OCI-LY7 (cell line): ENCODE measurements at regions not wholly inside any gene's neighbourhood (a gene's known extent, or its start where the extent isn't known, plus 50 kb on each side); places are given as distances from the start of the nearest gene placed in this dataset.

Source experiments
- BruUV-seq: library from RNA; stranded (reverse); fragments of 400-500 nt; replicated peaks from 2 replicates; lab custom pipeline; 2021; lab: Mats Ljungman, UMichigan
- CTCF ChIA-PET: fragments of 300-600 bp; sonication (Branson Sonifier 250); formaldehyde crosslinking; loops from one replicate; lab custom pipeline; 2022; ENCODE audit warnings: antibody characterized with exemption; ENCODE audit not compliant: unreplicated experiment; lab: Charles Lee
- POLR2A ChIA-PET: fragments of 300-600 bp; sonication (Branson Sonifier 250); formaldehyde crosslinking; loops from one replicate; lab custom pipeline; 2022; ENCODE audit warnings: antibody characterized with exemption; lab: Charles Lee
- DNase-seq: peaks from one replicate; pipeline ENCODE4 v3.0.0-alpha.2; 2015; ENCODE audit warnings: low spot score
- H2AFZ ChIP-seq: fragments of 200-600 bp; sonication (generic), shearing (Covaris generic); 2 replicates; pipeline ENCODE4 v1.6.1; 2014; ENCODE audit warnings: mild to moderate bottlenecking, antibody characterized with exemption, low read length, moderate library complexity
- H3K27ac ChIP-seq: fragments of 200-600 bp; sonication (generic); 2 replicates; pipeline ENCODE4 v1.5.1; 2014; ENCODE audit warnings: mixed run types, low read depth, mild to moderate bottlenecking, moderate library complexity, low read length, inconsistent platforms; ENCODE audit not compliant: poor library complexity, severe bottlenecking
- H3K36me3 ChIP-seq: fragments of 200-600 bp; sonication (generic); 2 replicates; pipeline ENCODE4 v1.6.1; 2014; ENCODE audit warnings: mild to moderate bottlenecking, antibody characterized with exemption, low read length, moderate library complexity, mixed read lengths; ENCODE audit not compliant: insufficient read depth
- H3K4me1 ChIP-seq: fragments of 200-600 bp; sonication (generic); 2 replicates; pipeline ENCODE4 v1.5.1; 2014; ENCODE audit warnings: mild to moderate bottlenecking, low read length; ENCODE audit not compliant: insufficient read depth, poor library complexity, severe bottlenecking
- H3K4me2 ChIP-seq: fragments of 200-600 bp; sonication (generic); 2 replicates; pipeline ENCODE4 v1.6.1; 2014; ENCODE audit warnings: mild to moderate bottlenecking, low read length
- H3K4me3 ChIP-seq: fragments of 200-600 bp; sonication (generic); 2 replicates; pipeline ENCODE4 v1.5.1; 2014; ENCODE audit warnings: mild to moderate bottlenecking, low read depth, low read length; ENCODE audit not compliant: poor library complexity, severe bottlenecking
- H3K79me2 ChIP-seq: fragments of 200-600 bp; sonication (generic); 2 replicates; pipeline ENCODE4 v1.6.1; 2016; ENCODE audit warnings: low read depth, mild to moderate bottlenecking, low read length, moderate library complexity, mixed read lengths; ENCODE audit not compliant: insufficient read depth
- H3K9me2 ChIP-seq: fragments of 200-600 bp; sonication (generic); 2 replicates; pipeline ENCODE4 v1.6.1; 2016; ENCODE audit warnings: mild to moderate bottlenecking, low read length, mixed read lengths; ENCODE audit not compliant: insufficient read depth
- H3K9me3 ChIP-seq: fragments of 200-600 bp; sonication (generic); 2 replicates; pipeline ENCODE4 v1.6.1; 2014; ENCODE audit warnings: mild to moderate bottlenecking, mixed run types, low read length, mixed read lengths
- H4K20me1 ChIP-seq: fragments of 200-600 bp; sonication (generic); 2 replicates; pipeline ENCODE4 v1.6.1; 2014; ENCODE audit warnings: mild to moderate bottlenecking, antibody characterized with exemption, low read length, moderate library complexity, mixed read lengths; ENCODE audit not compliant: insufficient read depth
- EZH2phosphoT487 ChIP-seq: fragments of 200-600 bp; sonication (generic); IDR thresholded peaks from 2 replicates; pipeline ENCODE4 v1.6.1; 2018; ENCODE audit warnings: low read depth, borderline replicate concordance, mild to moderate bottlenecking, mixed run types, antibody characterized with exemption, low read length, moderate library complexity, mixed read lengths
- intact Hi-C: fragments of 100-400 bp; cut with micrococcal nuclease; formaldehyde crosslinking; loops from one replicate; pipeline ENCODE4 v1.10.0; 2022; ENCODE audit not compliant: unreplicated experiment
- TF ChIP-seq, protein P1 (sequence below): fragments of 200-600 bp; sonication (generic); conservative IDR thresholded peaks from 2 replicates; pipeline ENCODE4 v1.5.1; 2014; ENCODE audit warnings: mild to moderate bottlenecking, antibody characterized with exemption, low read length, moderate library complexity, mixed read lengths

DNA sequence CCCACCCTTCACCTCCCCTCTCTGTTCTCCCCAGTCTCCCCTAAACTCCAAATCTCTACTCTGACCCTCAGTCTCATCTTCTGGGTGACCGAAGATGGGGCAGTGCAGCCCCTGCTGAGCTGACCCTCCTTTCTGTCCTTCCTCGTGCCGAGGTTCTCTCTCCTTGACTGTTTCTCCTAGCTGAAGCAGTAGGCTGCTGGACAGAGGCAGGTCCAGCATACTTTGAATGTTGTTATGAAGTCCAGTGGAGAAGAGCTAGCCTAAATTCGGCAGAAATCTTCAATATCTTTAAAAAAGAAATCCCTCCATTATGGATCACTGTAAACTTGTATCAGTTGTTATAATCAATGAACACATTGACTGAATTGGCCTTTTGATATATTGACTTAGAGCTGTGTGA, 63.2 kb downstream of the RRM2 start:
- Histone ChIP-seq H3K4me3 (no peak overlapping the region), H2AFZ (no peak overlapping the region), H3K9me3 (no peaks in the 10 kb centered on the region), H3K79me2 (no peaks in the 10 kb centered on the region), H3K27ac (no peak overlapping the region), H3K9me2 (no peaks in the 10 kb centered on the region), H3K36me3 (peaks cover 80% of the 10 kb centered on the region), H4K20me1 (no peaks in the 10 kb centered on the region), H3K4me2 (no peak overlapping the region), H3K4me1 (no peaks in the 10 kb centered on the region)
- no TSS peak for BruUV-seq
- ChIA-PET CTCF (interaction anchor here (0.6 kb wide), 1 partner anchor 42 kb away, joined by 3 read pairs; no protein-coding TSS in a partner anchor), POLR2A (no interaction called here)
- intact Hi-C loops, result no loop called here
- DNase-seq, result no peak
- TF ChIP-seq EZH2phosphoT487, result no peak
- TF ChIP-seq, protein P1, sequence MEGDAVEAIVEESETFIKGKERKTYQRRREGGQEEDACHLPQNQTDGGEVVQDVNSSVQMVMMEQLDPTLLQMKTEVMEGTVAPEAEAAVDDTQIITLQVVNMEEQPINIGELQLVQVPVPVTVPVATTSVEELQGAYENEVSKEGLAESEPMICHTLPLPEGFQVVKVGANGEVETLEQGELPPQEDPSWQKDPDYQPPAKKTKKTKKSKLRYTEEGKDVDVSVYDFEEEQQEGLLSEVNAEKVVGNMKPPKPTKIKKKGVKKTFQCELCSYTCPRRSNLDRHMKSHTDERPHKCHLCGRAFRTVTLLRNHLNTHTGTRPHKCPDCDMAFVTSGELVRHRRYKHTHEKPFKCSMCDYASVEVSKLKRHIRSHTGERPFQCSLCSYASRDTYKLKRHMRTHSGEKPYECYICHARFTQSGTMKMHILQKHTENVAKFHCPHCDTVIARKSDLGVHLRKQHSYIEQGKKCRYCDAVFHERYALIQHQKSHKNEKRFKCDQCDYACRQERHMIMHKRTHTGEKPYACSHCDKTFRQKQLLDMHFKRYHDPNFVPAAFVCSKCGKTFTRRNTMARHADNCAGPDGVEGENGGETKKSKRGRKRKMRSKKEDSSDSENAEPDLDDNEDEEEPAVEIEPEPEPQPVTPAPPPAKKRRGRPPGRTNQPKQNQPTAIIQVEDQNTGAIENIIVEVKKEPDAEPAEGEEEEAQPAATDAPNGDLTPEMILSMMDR, result no peak

DNA sequence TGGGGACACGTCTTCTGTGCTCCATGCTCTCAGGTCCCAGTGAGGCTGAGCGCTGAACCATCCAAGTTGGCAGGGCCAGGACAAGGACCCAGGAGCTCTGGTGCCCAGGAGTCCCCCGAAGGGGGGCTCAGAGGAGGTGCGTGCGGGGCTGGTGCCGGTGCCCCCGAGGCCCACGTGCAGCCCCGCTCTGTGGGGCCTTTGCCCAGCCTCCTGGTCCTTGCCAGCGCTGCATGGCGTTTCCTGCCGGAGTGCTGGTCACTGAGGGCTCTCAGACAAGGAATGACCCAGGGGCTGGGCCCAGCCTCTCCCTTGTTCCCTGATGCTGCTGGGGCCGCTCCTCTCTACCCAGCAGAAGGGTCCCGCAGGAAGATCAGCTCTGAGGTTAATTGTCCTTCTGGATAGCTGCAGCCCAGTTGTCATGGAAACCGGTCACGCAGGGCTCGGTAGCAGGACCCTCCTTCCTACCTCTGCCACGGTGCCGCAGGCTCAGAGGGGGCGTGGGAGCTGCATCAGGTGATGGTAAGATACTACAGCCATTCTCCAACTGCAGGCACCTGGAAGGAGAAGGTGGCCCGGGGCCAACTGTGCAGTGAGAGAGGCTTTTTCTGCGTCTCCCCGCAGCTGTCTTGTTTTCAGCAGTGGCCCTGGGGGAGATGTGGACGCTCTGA, 64.5 kb downstream of the RRM2 start:
- Histone ChIP-seq H3K4me3 (no peak overlapping the region), H3K4me1 (no peaks in the 10 kb centered on the region), H3K9me3 (no peaks in the 10 kb centered on the region), H4K20me1 (no peaks in the 10 kb centered on the region), H3K27ac (no peak overlapping the region), H2AFZ (no peak overlapping the region), H3K9me2 (no peaks in the 10 kb centered on the region), H3K36me3 (peaks cover 78% of the 10 kb centered on the region), H3K79me2 (no peaks in the 10 kb centered on the region), H3K4me2 (no peak overlapping the region)
- TF ChIP-seq, protein P1, result no peak
- no peak for TF ChIP-seq EZH2phosphoT487
- intact Hi-C loops, result no loop called here
- DNase-seq, result no peak
- no TSS peak for BruUV-seq
- ChIA-PET POLR2A (no interaction called here), CTCF (no interaction called here)

DNA sequence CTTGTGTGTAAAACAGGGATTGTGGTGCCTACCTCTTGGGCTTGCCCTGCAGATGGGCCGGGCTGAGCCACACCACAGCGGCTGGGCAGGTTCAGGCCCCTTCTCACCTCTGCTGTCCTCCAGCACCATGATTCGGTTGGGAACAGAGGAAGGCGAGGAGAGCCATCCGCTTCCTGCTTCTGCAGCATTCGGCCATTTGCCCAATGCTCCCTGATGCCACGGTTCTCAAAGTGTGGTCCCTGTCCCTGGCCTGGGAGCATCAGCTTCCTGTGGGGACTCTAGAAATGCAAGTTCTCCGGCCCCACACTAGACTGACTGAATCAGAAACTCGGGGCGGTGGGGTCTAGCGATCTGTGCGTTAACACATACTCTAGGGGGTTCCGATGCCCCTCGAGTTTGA, 65.1 kb downstream of the RRM2 start:
- Histone ChIP-seq H3K4me1 (no peaks in the 10 kb centered on the region), H2AFZ (no peak overlapping the region), H3K9me2 (no peaks in the 10 kb centered on the region), H3K27ac (no peak overlapping the region), H3K4me2 (no peak overlapping the region), H3K79me2 (no peaks in the 10 kb centered on the region), H4K20me1 (no peaks in the 10 kb centered on the region), H3K4me3 (no peak overlapping the region), H3K36me3 (peaks cover 72% of the 10 kb centered on the region), H3K9me3 (no peaks in the 10 kb centered on the region)
- no peak for DNase-seq
- no TSS peak for BruUV-seq
- ChIA-PET POLR2A (no interaction called here), CTCF (no interaction called here)
- intact Hi-C loops, result no loop called here
- TF ChIP-seq, protein P1, result no peak
